AG10803 (cell line): ENCODE measurements at regions not wholly inside any gene's neighbourhood (a gene's known extent, or its start where the extent isn't known, plus 50 kb on each side); places are given as distances from the start of the nearest gene placed in this dataset.
A peak's percentile ranks its signal among the peaks of the same experiment; 100 is the strongest.
"Not testable (repeated sequence)": the region's sequence is repeated elsewhere in the genome, so short reads cannot be mapped to it uniquely, and the experiment has no call there.

ENCODE experiments used
- DNase-seq: peaks from one replicate; pipeline ENCODE4 v3.0.0; 2010; ENCODE audit warnings: low read depth
- H3K4me3 ChIP-seq: 2 replicates; pipeline ENCODE4 v1.5.1; 2011; ENCODE audit warnings: mild to moderate bottlenecking, low read length, control low read depth
- TF ChIP-seq, protein P1 (sequence below): conservative IDR thresholded peaks from 2 replicates; pipeline ENCODE4 v1.5.1; 2011; ENCODE audit warnings: mild to moderate bottlenecking, low read length, control low read depth, inconsistent platforms

DNA sequence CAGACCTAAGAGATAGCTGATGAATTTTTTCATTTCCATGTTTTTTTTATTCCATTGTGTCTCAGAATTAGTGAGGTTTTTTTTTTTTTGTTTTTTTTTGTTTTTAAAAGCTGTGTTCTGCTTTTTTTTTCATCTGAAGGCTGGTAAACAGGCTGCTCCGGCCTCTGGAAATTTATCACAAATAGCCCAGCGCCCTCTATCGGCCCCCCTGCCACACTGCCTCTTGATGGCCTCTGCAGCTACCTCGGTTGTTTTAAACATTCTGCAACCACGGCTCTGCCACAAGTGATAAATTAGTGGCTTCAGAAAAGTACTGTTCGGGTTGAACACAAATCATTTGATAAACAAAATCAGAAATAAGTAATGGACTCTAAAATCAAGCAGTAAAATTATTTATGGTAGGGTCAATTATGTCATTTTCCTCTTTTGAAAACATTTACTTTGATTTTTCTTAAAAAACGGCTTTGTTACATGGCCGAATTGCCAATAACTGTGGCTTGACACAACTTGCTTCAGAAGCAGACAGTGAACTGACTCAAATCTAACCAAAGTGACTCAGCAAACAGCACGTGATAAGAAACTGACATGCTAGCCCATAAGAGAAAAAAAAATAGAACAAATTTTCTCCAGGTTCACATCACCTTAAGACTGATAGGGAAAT is 87.8 kb downstream of the RSL24D1 start:
- peak; percentile 29 for DNase-seq
- H3K4me3 ChIP-seq: no peak overlapping the region
- TF ChIP-seq, protein P1, sequence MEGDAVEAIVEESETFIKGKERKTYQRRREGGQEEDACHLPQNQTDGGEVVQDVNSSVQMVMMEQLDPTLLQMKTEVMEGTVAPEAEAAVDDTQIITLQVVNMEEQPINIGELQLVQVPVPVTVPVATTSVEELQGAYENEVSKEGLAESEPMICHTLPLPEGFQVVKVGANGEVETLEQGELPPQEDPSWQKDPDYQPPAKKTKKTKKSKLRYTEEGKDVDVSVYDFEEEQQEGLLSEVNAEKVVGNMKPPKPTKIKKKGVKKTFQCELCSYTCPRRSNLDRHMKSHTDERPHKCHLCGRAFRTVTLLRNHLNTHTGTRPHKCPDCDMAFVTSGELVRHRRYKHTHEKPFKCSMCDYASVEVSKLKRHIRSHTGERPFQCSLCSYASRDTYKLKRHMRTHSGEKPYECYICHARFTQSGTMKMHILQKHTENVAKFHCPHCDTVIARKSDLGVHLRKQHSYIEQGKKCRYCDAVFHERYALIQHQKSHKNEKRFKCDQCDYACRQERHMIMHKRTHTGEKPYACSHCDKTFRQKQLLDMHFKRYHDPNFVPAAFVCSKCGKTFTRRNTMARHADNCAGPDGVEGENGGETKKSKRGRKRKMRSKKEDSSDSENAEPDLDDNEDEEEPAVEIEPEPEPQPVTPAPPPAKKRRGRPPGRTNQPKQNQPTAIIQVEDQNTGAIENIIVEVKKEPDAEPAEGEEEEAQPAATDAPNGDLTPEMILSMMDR: peak; percentile 62

DNA sequence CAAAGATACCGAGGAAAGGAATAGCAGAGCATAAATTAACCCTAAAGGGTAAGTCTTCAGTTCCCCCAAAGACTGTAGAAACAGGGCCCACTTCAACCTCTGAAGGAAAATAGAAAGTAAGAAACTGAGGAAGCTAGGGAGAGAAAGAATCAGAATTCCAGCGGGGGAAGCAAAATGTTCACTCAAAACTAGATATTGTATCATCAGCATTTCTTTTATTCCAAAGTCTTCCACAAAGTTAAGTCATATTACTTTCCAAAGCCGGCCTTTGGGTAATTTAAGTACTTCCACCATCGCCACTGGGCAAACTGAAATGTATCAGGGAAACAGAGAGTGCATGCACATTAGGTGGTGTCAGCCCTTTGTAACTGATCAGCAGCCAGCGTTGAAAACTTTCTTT is 88.3 kb downstream of the RSL24D1 start:
- TF ChIP-seq, protein P1: no peak
- no peak for DNase-seq
- no peak overlapping the region for H3K4me3 ChIP-seq

DNA sequence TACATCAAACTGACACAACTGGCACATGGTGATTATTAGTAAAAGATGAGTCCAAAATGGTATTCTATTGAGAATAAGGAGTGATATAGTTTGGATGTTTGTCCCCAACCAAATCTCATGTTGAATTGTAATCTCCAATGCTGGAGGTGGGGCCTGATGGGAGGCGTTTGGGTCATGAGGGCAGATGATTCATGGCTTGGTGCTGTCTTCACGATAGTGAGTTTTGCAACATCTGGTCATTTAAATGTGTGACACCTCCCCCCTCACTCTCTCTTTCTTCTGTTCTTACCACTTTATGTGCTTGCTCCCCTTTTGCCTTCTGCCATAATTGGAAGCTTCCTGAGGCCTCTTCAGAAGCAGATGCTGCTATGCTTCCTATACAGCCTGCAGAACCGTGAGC is 90.6 kb downstream of the RSL24D1 start:
- TF ChIP-seq, protein P1: no peak
- H3K4me3 ChIP-seq: no peak overlapping the region
- no peak for DNase-seq

DNA sequence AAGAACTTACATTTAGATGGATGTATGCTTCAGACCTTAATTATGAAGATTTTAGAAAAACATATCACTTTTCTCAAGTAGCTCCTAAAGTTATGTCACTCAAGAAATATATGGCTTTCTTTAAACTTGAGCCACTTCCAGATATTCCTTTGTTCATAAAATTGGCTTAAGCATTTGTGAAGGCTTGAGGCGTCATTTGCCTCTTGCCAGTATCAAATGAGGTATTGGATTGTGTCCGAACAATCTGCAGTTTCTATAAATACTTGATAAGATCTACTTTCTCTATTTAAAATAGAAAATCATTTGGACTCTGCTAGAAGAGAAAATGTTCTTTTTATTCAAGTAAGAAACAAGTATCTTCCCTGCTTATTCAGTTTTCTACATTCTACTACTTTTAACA is 102.6 kb downstream of the RSL24D1 start:
- DNase-seq: no peak
- TF ChIP-seq, protein P1: no peak
- H3K4me3 ChIP-seq: no peak overlapping the region

DNA sequence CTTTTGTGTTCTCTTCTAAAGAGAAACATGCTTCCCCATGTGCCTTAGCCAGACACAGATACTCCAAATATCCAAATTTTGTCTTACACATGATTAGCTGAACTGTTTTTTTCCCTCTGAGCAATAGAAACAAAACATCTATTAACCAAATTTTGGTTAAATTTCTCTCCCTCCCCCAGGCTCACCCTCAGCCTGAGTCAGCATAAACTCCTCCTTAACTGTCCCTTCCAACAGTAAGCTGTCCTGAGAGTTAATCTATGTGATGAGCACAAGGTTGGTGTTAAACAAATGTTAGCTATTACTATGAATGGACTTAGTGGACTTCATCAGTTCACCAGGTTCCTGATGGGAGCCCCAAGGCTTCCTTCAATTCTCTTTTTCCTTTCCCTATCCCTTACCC is 108.5 kb downstream of the RSL24D1 start:
- TF ChIP-seq, protein P1: no peak
- no peak for DNase-seq
- no peak overlapping the region for H3K4me3 ChIP-seq

DNA sequence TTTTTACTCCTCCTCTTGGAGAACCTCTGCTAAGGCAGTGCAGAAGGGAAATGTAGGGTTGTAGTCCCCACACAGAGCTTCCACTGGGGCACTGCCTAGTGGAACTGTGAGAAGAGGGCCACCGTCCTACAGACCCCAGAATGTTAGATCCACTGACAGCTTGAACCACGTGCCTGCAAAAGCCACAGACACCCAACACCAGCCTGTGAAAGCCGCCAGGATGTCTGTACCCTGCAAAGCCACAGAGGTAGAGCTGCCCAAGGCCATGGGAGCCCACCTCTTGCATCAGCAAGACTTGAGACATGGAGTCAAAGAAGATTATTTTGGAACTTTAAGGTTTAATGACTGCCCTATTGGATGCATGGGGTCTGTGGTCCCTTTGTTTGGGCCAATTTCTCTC is 112.1 kb downstream of the RSL24D1 start:
- TF ChIP-seq, protein P1: no peak
- DNase-seq: no peak
- H3K4me3 ChIP-seq: no peak overlapping the region

DNA sequence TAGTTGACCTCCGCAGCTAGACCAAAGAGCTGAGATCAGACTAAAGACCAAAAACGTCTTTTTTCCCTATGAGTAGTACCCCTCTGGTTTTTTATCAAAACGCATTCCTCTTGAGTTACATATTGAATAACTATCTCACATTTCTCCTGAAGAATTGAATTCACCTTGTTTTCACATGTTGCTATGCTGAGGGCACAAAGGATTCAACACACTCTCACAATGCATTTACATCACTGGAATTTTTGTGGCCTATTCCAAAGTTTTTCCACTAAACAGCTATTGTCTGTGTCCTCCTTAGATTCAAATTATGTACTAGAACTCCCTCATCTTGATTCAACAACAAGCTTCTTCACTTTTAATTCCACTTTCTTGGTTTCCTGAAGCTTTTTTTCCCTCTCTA is 112.5 kb downstream of the RSL24D1 start:
- H3K4me3 ChIP-seq: no peak overlapping the region
- no peak for DNase-seq
- TF ChIP-seq, protein P1: no peak

DNA sequence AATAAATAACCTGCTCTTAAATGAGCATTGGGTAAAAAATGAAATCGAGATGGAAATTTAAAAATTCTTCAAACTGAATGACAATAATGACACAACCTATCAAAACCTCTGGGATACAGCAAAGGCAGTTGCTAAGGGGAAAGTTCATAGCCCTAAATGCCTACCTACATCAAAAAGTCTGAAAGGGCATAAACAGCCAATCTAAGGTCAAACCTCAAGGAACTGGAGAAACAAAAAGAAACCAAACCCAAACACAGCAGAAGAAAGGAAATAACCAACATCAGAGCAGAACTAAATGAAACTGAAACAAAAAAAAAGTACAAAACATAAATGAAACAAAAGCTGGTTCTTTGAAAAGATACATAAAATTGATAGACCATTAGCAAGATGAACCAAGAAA is 119.7 kb downstream of the RSL24D1 start:
- DNase-seq, H3K4me3 ChIP-seq: not testable (repeated sequence)
